SK-N-SH treated with all-trans-retinoic acid at 6 μM for 48 hours (cell line): ENCODE measurements at regions not wholly inside any gene's neighbourhood (a gene's known extent, or its start where the extent isn't known, plus 50 kb on each side); places are given as distances from the start of the nearest gene placed in this dataset.

Experiments
- ATAC-seq: fragments of 200-7000 bp; cut with Tn5 transposase; 3 replicates; pipeline ENCODE4 v1.9.1; 2020; ENCODE audit warnings: mild to moderate bottlenecking, moderate library complexity
- ARNTL ChIP-seq: fragments of 450-650 bp; formaldehyde crosslinking; IDR thresholded peaks from 2 replicates; pipeline ENCODE4 v1.5.0; 2020; ENCODE audit warnings: low read depth, mild to moderate bottlenecking, moderate library complexity, borderline replicate concordance
- BACH2 ChIP-seq: fragments of 250-450 bp; sonication (Bioruptor Pico); IDR thresholded peaks from 2 replicates; pipeline ENCODE4 v1.9.0; 2021; ENCODE audit warnings: mild to moderate bottlenecking, borderline replicate concordance
- CREB5 ChIP-seq: fragments of 250-450 bp; sonication (Bioruptor Pico); IDR thresholded peaks from 2 replicates; pipeline ENCODE4 v1.5.1; 2020; ENCODE audit warnings: low read depth, mild to moderate bottlenecking, moderate library complexity
- CSDC2 ChIP-seq: fragments of 250-450 bp; sonication (Bioruptor Pico); IDR thresholded peaks from 2 replicates; pipeline ENCODE4 v1.5.0; 2020; ENCODE audit warnings: mild to moderate bottlenecking, moderate library complexity
- CSRNP3 ChIP-seq: fragments of 250-450 bp; sonication (Bioruptor Pico); IDR thresholded peaks from 2 replicates; pipeline ENCODE4 v1.5.1; 2021; ENCODE audit warnings: mild to moderate bottlenecking, moderate library complexity
- ESRRG ChIP-seq: fragments of 250-450 bp; sonication (Bioruptor Pico); IDR thresholded peaks from 2 replicates; pipeline ENCODE4 v1.6.1; 2021; ENCODE audit warnings: mild to moderate bottlenecking
- GLIS3 ChIP-seq: fragments of 250-450 bp; sonication (Bioruptor Pico); IDR thresholded peaks from 2 replicates; pipeline ENCODE4 v1.5.0; 2020; ENCODE audit warnings: mild to moderate bottlenecking, moderate library complexity
- ISL1 ChIP-seq: fragments of 250-450 bp; sonication (Bioruptor Pico); IDR thresholded peaks from 2 replicates; pipeline ENCODE4 v2.1.2; 2022; ENCODE audit warnings: mild to moderate bottlenecking, moderate library complexity
- OSR1 ChIP-seq: fragments of 250-450 bp; sonication (Bioruptor Pico); IDR thresholded peaks from 2 replicates; pipeline ENCODE4 v1.8.0; 2022; ENCODE audit warnings: moderate library complexity, mild to moderate bottlenecking, inconsistent platforms
- PATZ1 ChIP-seq: fragments of 250-450 bp; sonication (Bioruptor Pico); IDR thresholded peaks from 2 replicates; pipeline ENCODE4 v1.8.0; 2020; ENCODE audit warnings: mild to moderate bottlenecking, moderate library complexity, borderline replicate concordance
- POU6F1 ChIP-seq: fragments of 250-450 bp; sonication (Bioruptor Pico); IDR thresholded peaks from 2 replicates; pipeline ENCODE4 v1.8.0; 2021; ENCODE audit warnings: low read depth, mild to moderate bottlenecking, moderate library complexity, borderline replicate concordance
- PPARA ChIP-seq: fragments of 250-450 bp; sonication (Bioruptor Pico); IDR thresholded peaks from 2 replicates; pipeline ENCODE4 v1.5.0; 2020; ENCODE audit warnings: mild to moderate bottlenecking, borderline replicate concordance
- RARB ChIP-seq: fragments of 250-450 bp; sonication (Bioruptor Pico); IDR thresholded peaks from 2 replicates; pipeline ENCODE4 v1.8.0; 2021; ENCODE audit warnings: mild to moderate bottlenecking, moderate library complexity
- SNAI2 ChIP-seq: fragments of 250-450 bp; sonication (Bioruptor Pico); IDR thresholded peaks from 2 replicates; pipeline ENCODE4 v1.5.0; 2020; ENCODE audit warnings: mild to moderate bottlenecking, moderate library complexity
- TCF4 ChIP-seq: fragments of 250-450 bp; sonication (Bioruptor Pico); IDR thresholded peaks from 2 replicates; pipeline ENCODE4 v1.8.0; 2021; ENCODE audit warnings: mild to moderate bottlenecking, moderate library complexity, borderline replicate concordance
- TOX ChIP-seq: fragments of 250-450 bp; sonication (Bioruptor Pico); IDR thresholded peaks from 2 replicates; pipeline ENCODE4 v1.8.0; 2021; ENCODE audit warnings: mild to moderate bottlenecking, moderate library complexity, borderline replicate concordance
- ZC3H10 ChIP-seq: fragments of 250-450 bp; sonication (Bioruptor Pico); IDR thresholded peaks from 2 replicates; pipeline ENCODE4 v1.5.1; 2021; ENCODE audit warnings: mild to moderate bottlenecking, moderate library complexity
- ZFP3 ChIP-seq: fragments of 250-450 bp; sonication (Bioruptor Pico); IDR thresholded peaks from 2 replicates; pipeline ENCODE4 v1.5.0; 2020; ENCODE audit warnings: mild to moderate bottlenecking, moderate library complexity
- ZFP30 ChIP-seq: fragments of 450-650 bp; formaldehyde crosslinking; IDR thresholded peaks from 2 replicates; pipeline ENCODE4 v1.5.0; 2022; ENCODE audit warnings: mild to moderate bottlenecking, moderate library complexity
- ZNF70 ChIP-seq: fragments of 450-650 bp; formaldehyde crosslinking; IDR thresholded peaks from 2 replicates; pipeline ENCODE4 v1.5.0; 2020; ENCODE audit warnings: mild to moderate bottlenecking, moderate library complexity
- ZNF8 ChIP-seq: fragments of 450-650 bp; formaldehyde crosslinking; IDR thresholded peaks from 2 replicates; pipeline ENCODE4 v1.5.0; 2020; ENCODE audit warnings: mild to moderate bottlenecking, moderate library complexity

GRCh38 chr4:64146030-64146429, 263.2 kb downstream of the TECRL start:
- TF ChIP-seq BACH2 (CRISPR knock-in tag), result no peak
- TF ChIP-seq SNAI2, result no peak
- TF ChIP-seq CREB5 (CRISPR knock-in tag), result no peak
- no peak for TF ChIP-seq ZFP30 (CRISPR knock-in tag)
- no peak for TF ChIP-seq PATZ1 (CRISPR knock-in tag)
- no peak for TF ChIP-seq ZNF8 (CRISPR knock-in tag)
- no peak for TF ChIP-seq ARNTL (CRISPR knock-in tag)
- TF ChIP-seq ESRRG (CRISPR knock-in tag), result no peak
- TF ChIP-seq GLIS3 (CRISPR knock-in tag), result no peak
- no peak for TF ChIP-seq RARB (CRISPR knock-in tag)
- no peak for TF ChIP-seq ZC3H10 (CRISPR knock-in tag)
- TF ChIP-seq POU6F1, result no peak
- TF ChIP-seq ZNF70 (CRISPR knock-in tag), result no peak
- TF ChIP-seq OSR1 (CRISPR knock-in tag), result no peak
- TF ChIP-seq CSRNP3 (CRISPR knock-in tag), result no peak
- TF ChIP-seq TCF4 (CRISPR knock-in tag), result no peak
- no peak for TF ChIP-seq ZFP3 (CRISPR knock-in tag)
- TF ChIP-seq ISL1 (CRISPR knock-in tag), result no peak
- TF ChIP-seq PPARA (CRISPR knock-in tag), result no peak

GRCh38 chr4:64144994-64145393, 264.3 kb downstream of the TECRL start:
- no peak for ATAC-seq
- TF ChIP-seq CSDC2 (CRISPR knock-in tag), result no peak
- no peak for TF ChIP-seq CREB5 (CRISPR knock-in tag)
- TF ChIP-seq TOX (CRISPR knock-in tag), result no peak
- TF ChIP-seq BACH2 (CRISPR knock-in tag), result no peak
- TF ChIP-seq ARNTL (CRISPR knock-in tag), result no peak
- TF ChIP-seq, all 23 proteins: peak for 0

More at GRCh38 chr4:64146030-64146429, 263.2 kb downstream of the TECRL start:
- ATAC-seq, result no peak

- TF ChIP-seq POU6F1, result no peak
- TF ChIP-seq PATZ1 (CRISPR knock-in tag), result no peak
- no peak for TF ChIP-seq TOX (CRISPR knock-in tag)
- TF ChIP-seq ZNF8 (CRISPR knock-in tag), result no peak
- no peak for TF ChIP-seq TCF4 (CRISPR knock-in tag)
- no peak for TF ChIP-seq ESRRG (CRISPR knock-in tag)
- no peak for TF ChIP-seq PPARA (CRISPR knock-in tag)
- TF ChIP-seq ZFP3 (CRISPR knock-in tag), result no peak
- TF ChIP-seq ARNTL (CRISPR knock-in tag), result no peak
- no peak for TF ChIP-seq GLIS3 (CRISPR knock-in tag)
- TF ChIP-seq ZFP30 (CRISPR knock-in tag), result no peak
- no peak for TF ChIP-seq ISL1 (CRISPR knock-in tag)
- no peak for TF ChIP-seq CREB5 (CRISPR knock-in tag)
- no peak for TF ChIP-seq RARB (CRISPR knock-in tag)
- no peak for TF ChIP-seq ZC3H10 (CRISPR knock-in tag)
- no peak for ATAC-seq
Measured at GRCh38 chr4:64130907-64131306, 278.3 kb downstream of the TECRL start.
